Bronchial epithelial cell (primary cell): ENCODE measurements at regions not wholly inside any gene's neighbourhood (a gene's known extent, or its start where the extent isn't known, plus 50 kb on each side); places are given as distances from the start of the nearest gene placed in this dataset.

Experiments used
- DNase-seq: peaks from one replicate; pipeline ENCODE4 v3.0.0-alpha.2; 2010; ENCODE audit warnings: low read depth
- FAIRE-seq: peaks from 2 replicates; lab custom pipeline; 2011; peaks lifted over from hg19 to GRCh38; lab: Jason Lieb, UNC
- H3K27me3 ChIP-seq: 2 replicates; pipeline ENCODE4 v1.5.1; 2011; ENCODE audit warnings: low read length; ENCODE audit not compliant: control insufficient read depth, insufficient read depth
- H3K36me3 ChIP-seq: 2 replicates; pipeline ENCODE4 v1.5.1; 2011; ENCODE audit warnings: low read length; ENCODE audit not compliant: control insufficient read depth, insufficient read depth
- H3K4me3 ChIP-seq: 2 replicates; pipeline ENCODE4 v1.5.1; 2011; ENCODE audit warnings: mild to moderate bottlenecking, low read depth, low read length, control low read depth
- CTCF ChIP-seq: IDR thresholded peaks from 2 replicates; pipeline ENCODE4 v1.5.1; 2011; ENCODE audit warnings: mild to moderate bottlenecking, moderate library complexity, low read length, control low read depth, inconsistent platforms; ENCODE audit not compliant: insufficient read depth, severe bottlenecking

- FAIRE-seq (no peak), DNase-seq (no peak)
- Histone ChIP-seq H3K4me3 (no peak overlapping the region), H3K36me3 (no peaks in the 10 kb centered on the region), H3K27me3 (peaks cover 1% of the 10 kb centered on the region)
- TF ChIP-seq CTCF, result no peak
Measured at GRCh38 chr4:102153391-102153790, 191.9 kb downstream of the SLC39A8 start.

- H3K36me3 ChIP-seq, result no peaks in the 10 kb centered on the region
- TF ChIP-seq CTCF, result no peak
Measured at GRCh38 chr4:102151696-102152095, 193.6 kb downstream of the SLC39A8 start.

DNA sequence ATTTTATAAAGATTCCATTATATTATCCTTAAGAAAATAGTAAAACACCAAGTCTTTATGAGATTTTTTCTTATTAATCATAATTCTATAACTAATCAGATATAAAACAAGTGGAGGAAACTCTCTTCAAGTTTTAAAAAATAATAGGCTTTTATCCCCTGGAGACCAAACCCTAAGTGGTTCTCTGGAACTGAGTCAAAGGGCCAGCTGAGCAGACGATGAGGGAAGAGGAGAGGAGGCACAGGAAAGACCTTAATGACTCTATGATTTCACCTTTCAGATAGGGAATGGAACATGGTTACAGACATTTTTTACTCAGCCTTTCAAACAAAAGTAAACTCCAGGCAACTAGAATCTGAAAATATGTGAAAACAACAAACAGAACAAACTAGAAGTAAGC lies 201.8 kb downstream of the SLC39A8 start:
- DNase-seq (no peak), FAIRE-seq (no peak)
- Histone ChIP-seq H3K36me3 (no peaks in the 10 kb centered on the region), H3K27me3 (no peaks in the 10 kb centered on the region), H3K4me3 (no peak overlapping the region)
- no peak for TF ChIP-seq CTCF

More at GRCh38 chr4:102151696-102152095, 193.6 kb downstream of the SLC39A8 start:
- no peak overlapping the region for H3K4me3 ChIP-seq
- DNase-seq (no peak), FAIRE-seq (no peak)
- H3K27me3 ChIP-seq, result peaks cover 1% of the 10 kb centered on the region

- no peaks in the 10 kb centered on the region for H3K36me3 ChIP-seq
- no peak for TF ChIP-seq CTCF
- H3K27me3 ChIP-seq, result no peaks in the 10 kb centered on the region
- DNase-seq, result no peak
- FAIRE-seq, result no peak
- H3K4me3 ChIP-seq, result no peak overlapping the region
Measured at GRCh38 chr4:102141842-102142241, 203.4 kb downstream of the SLC39A8 start.

GRCh38 chr4:102139932-102140331 lies 205.3 kb downstream of the SLC39A8 start:
- no peak for TF ChIP-seq CTCF
- DNase-seq, result peak; percentile 66
- no peak overlapping the region for H3K4me3 ChIP-seq
- no peak for FAIRE-seq
- H3K27me3 ChIP-seq, result no peaks in the 10 kb centered on the region
- H3K36me3 ChIP-seq, result no peaks in the 10 kb centered on the region

- no peaks in the 10 kb centered on the region for H3K27me3 ChIP-seq
- FAIRE-seq (peak; percentile 18), DNase-seq (peak; percentile 69)
- no peaks in the 10 kb centered on the region for H3K36me3 ChIP-seq
- TF ChIP-seq CTCF, result no peak
- no peak overlapping the region for H3K4me3 ChIP-seq
Measured at GRCh38 chr4:102139132-102139573, 206.1 kb downstream of the SLC39A8 start.
